Endothelial cell of umbilical vein (primary cell): ENCODE measurements at regions not wholly inside any gene's neighbourhood (a gene's known extent, or its start where the extent isn't known, plus 50 kb on each side); places are given as distances from the start of the nearest gene placed in this dataset.

ENCODE experiments used
- BruUV-seq: library from RNA; stranded (reverse); fragments of 400-500 nt; replicated peaks from 2 replicates; lab custom pipeline; 2021; lab: Mats Ljungman, UMichigan
- CTCF ChIA-PET: fragments of 300-600, 350-600 bp; sonication (Branson Sonifier 250); formaldehyde crosslinking; loops from one replicate; lab custom pipeline; 2021; ENCODE audit warnings: antibody characterized with exemption, inconsistent platforms; lab: Charles Lee
- POLR2A ChIA-PET: fragments of 300-600, 350-600 bp; sonication (Branson Sonifier 250); formaldehyde crosslinking; loops from one replicate; lab custom pipeline; 2021; ENCODE audit warnings: antibody characterized with exemption, inconsistent platforms; lab: Charles Lee
- DNase-seq: peaks from one replicate; pipeline ENCODE4 v3.0.0-alpha.2; 2011; ENCODE audit warnings: low read depth, low spot score
- FAIRE-seq: peaks from 2 replicates; lab custom pipeline; 2011; peaks lifted over from hg19 to GRCh38; lab: Jason Lieb, UNC
- H2AFZ ChIP-seq: 2 replicates; pipeline ENCODE4 v1.6.0; 2012; ENCODE audit warnings: low read depth, low read length, control low read depth, inconsistent platforms
- H3K27ac ChIP-seq: 2 replicates; pipeline ENCODE4 v1.5.1; 2011; ENCODE audit warnings: low read depth, mild to moderate bottlenecking, control low read depth, low read length, moderate library complexity; ENCODE audit not compliant: insufficient read depth
- H3K27me3 ChIP-seq, 2 experiments: 2 replicates each; pipeline versions ENCODE4 v1.6.0 to v1.6.1; 2011; ENCODE audit warnings: low read length in 2 of 2, mixed read lengths in 1 of 2; ENCODE audit not compliant: control insufficient read depth in 2 of 2, insufficient read depth in 2 of 2
- H3K36me3 ChIP-seq, 2 experiments: 2 replicates in 1 of 2; 3 replicates in 1 of 2; pipeline ENCODE4 v1.5.1; 2011; ENCODE audit warnings: low read length in 2 of 2, mild to moderate bottlenecking in 1 of 2, moderate library complexity in 1 of 2; ENCODE audit not compliant: control insufficient read depth in 2 of 2, insufficient read depth in 2 of 2; ENCODE audit errors: extremely low read depth in 1 of 2
- H3K4me1 ChIP-seq: 3 replicates; pipeline ENCODE4 v1.5.1; 2011; ENCODE audit warnings: mild to moderate bottlenecking, low read length; ENCODE audit not compliant: control insufficient read depth, insufficient read depth; ENCODE audit errors: extremely low read depth
- H3K4me2 ChIP-seq: 2 replicates; pipeline ENCODE4 v1.6.1; 2011; ENCODE audit warnings: low read length, control low read depth, mixed read lengths; ENCODE audit not compliant: insufficient read depth
- H3K4me3 ChIP-seq, 3 experiments: fragments of 200-600 bp in 1 of 3; sonication (generic), shearing (Covaris generic) in 1 of 3; replicated peaks in 1 of 3; 2 replicates each; pipeline ENCODE4 v1.5.1; 2011 to 2016; ENCODE audit warnings: control low read depth in 3 of 3, low read length in 3 of 3, mild to moderate bottlenecking in 2 of 3, inconsistent platforms in 1 of 3, low read depth in 1 of 3, moderate library complexity in 1 of 3; ENCODE audit not compliant: insufficient read depth in 1 of 3
- H3K79me2 ChIP-seq: 2 replicates; pipeline ENCODE4 v1.6.0; 2012; ENCODE audit warnings: low read length, inconsistent platforms; ENCODE audit not compliant: control insufficient read depth, insufficient read depth
- H3K9ac ChIP-seq: replicated peaks from 2 replicates; pipeline ENCODE3; 2011; ENCODE audit warnings: low read length, control low read depth; ENCODE audit not compliant: insufficient read depth; ENCODE audit errors: extremely low read depth
- H3K9me1 ChIP-seq: replicated peaks from 3 replicates; pipeline ENCODE4 v1.6.0; 2011; ENCODE audit warnings: mild to moderate bottlenecking, low read length; ENCODE audit not compliant: control insufficient read depth, insufficient read depth; ENCODE audit errors: extremely low read depth
- H3K9me3 ChIP-seq: replicated peaks from 2 replicates; pipeline ENCODE4 v1.5.1; 2012; ENCODE audit warnings: low read length, inconsistent platforms; ENCODE audit not compliant: control insufficient read depth, insufficient read depth
- H4K20me1 ChIP-seq: replicated peaks from 2 replicates; pipeline ENCODE3; 2011; ENCODE audit warnings: mild to moderate bottlenecking, low read length; ENCODE audit not compliant: control insufficient read depth, insufficient read depth; ENCODE audit errors: extremely low read depth
- CTCF ChIP-seq, 2 donors: IDR thresholded peaks; 1 replicate in 1 of 2; 2 replicates in 1 of 2; pipeline ENCODE4 v1.5.1; 2011; ENCODE audit warnings: low read length in 2 of 2, mild to moderate bottlenecking in 2 of 2, moderate library complexity in 2 of 2, control low read depth in 1 of 2, inconsistent platforms in 1 of 2, low read depth in 1 of 2; ENCODE audit not compliant: insufficient read depth in 1 of 2; ENCODE audit errors: extremely low read depth in 1 of 2
- EZH2 ChIP-seq: IDR thresholded peaks from 2 replicates; pipeline ENCODE4 v1.6.1; 2012; ENCODE audit warnings: borderline replicate concordance, low read depth, mild to moderate bottlenecking, moderate library complexity, low read length, inconsistent platforms; ENCODE audit not compliant: severe bottlenecking
- FOS ChIP-seq: IDR thresholded peaks from 2 replicates; pipeline ENCODE4 v1.6.1; 2011; ENCODE audit warnings: mild to moderate bottlenecking, low read length, moderate library complexity, borderline replicate concordance; ENCODE audit not compliant: insufficient read depth
- GATA2 ChIP-seq: IDR thresholded peaks from 2 replicates; pipeline ENCODE4 v1.7.0; 2011; ENCODE audit warnings: low read depth, mild to moderate bottlenecking, moderate library complexity, mixed read lengths, low read length; ENCODE audit not compliant: insufficient read length, insufficient read depth
- JUN ChIP-seq: IDR thresholded peaks from 2 replicates; pipeline ENCODE4 v1.6.1; 2011; ENCODE audit warnings: borderline replicate concordance, low read depth; ENCODE audit not compliant: insufficient read length, insufficient read depth
- MAX ChIP-seq: IDR thresholded peaks from 2 replicates; pipeline ENCODE4 v1.6.1; 2011; ENCODE audit not compliant: insufficient read depth, insufficient read length
- MYC ChIP-seq: IDR thresholded peaks from one replicate; pipeline ENCODE4 v1.6.1; 2011; ENCODE audit warnings: mild to moderate bottlenecking, low read depth, low read length
- POLR2A ChIP-seq: IDR thresholded peaks from 2 replicates; pipeline ENCODE4 v1.6.1; 2012; ENCODE audit warnings: low read depth, mild to moderate bottlenecking, control low read depth, low read length
- POLR2AphosphoS5 ChIP-seq: IDR thresholded peaks from 2 replicates; pipeline ENCODE4 v1.6.1; 2012; ENCODE audit warnings: low read depth, mild to moderate bottlenecking, control low read depth, low read length, moderate library complexity; ENCODE audit not compliant: insufficient read depth
- dilution Hi-C: fragments of 300-500 bp; cut with MboI; formaldehyde crosslinking; loops from one replicate; pipeline ENCODE4 v1.15.0; 2019; ENCODE audit warnings: low sequenced_read_pairs; ENCODE audit not compliant: extremely low pct_ligation_motif_present
- intact Hi-C: fragments of 100-400 bp; cut with micrococcal nuclease; formaldehyde crosslinking; loops from one replicate; pipeline ENCODE4 v1.10.0; 2022

- no peaks in the 10 kb centered on the region for H3K36me3 ChIP-seq
- BruUV-seq, result no TSS peak
- no peak overlapping the region for H2AFZ ChIP-seq
- no peaks in the 10 kb centered on the region for H3K9me1 ChIP-seq
- no peak for DNase-seq
- H3K4me3 ChIP-seq, result no peak overlapping the region
- FAIRE-seq, result no peak
- no peaks in the 10 kb centered on the region for H4K20me1 ChIP-seq
- no peaks in the 10 kb centered on the region for H3K27me3 ChIP-seq
- H3K4me2 ChIP-seq, result no peak overlapping the region
- H3K9ac ChIP-seq, result no peak overlapping the region
- H3K27ac ChIP-seq, result no peak overlapping the region
- dilution Hi-C loops (no loop called here), intact Hi-C loops (no loop called here)
- ChIA-PET POLR2A (no interaction called here), CTCF (no interaction called here)
- TF ChIP-seq FOS (no peak), EZH2 (no peak), POLR2A (no peak), POLR2AphosphoS5 (no peak), MYC (no peak), JUN (no peak), CTCF (IDR thresholded peaks at IDR 0.05; ENCODE audit: extremely low read depth in 1 of 2, insufficient read depth in 1 of 2, low read depth in 1 of 2, low read length in 2 of 2) (no peak), GATA2 (no peak), MAX (no peak)
- no peaks in the 10 kb centered on the region for H3K79me2 ChIP-seq
- H3K4me1 ChIP-seq, result no peaks in the 10 kb centered on the region
- no peaks in the 10 kb centered on the region for H3K9me3 ChIP-seq
Measured at GRCh38 chr6:168156742-168157265, 77.8 kb upstream of the FRMD1 start.
